SHP77 treated with DMSO at 0.1 percent for 48 hours (cell line): ENCODE measurements at regions not wholly inside any gene's neighbourhood (a gene's known extent, or its start where the extent isn't known, plus 50 kb on each side); places are given as distances from the start of the nearest gene placed in this dataset.
"Not testable (repeated sequence)": the region's sequence is repeated elsewhere in the genome, so short reads cannot be mapped to it uniquely, and the experiment has no call there.

ENCODE experiments used
- DNase-seq: peaks from one replicate; lab custom pipeline; 2025; lab: John Stamatoyannopoulos, UW

DNA sequence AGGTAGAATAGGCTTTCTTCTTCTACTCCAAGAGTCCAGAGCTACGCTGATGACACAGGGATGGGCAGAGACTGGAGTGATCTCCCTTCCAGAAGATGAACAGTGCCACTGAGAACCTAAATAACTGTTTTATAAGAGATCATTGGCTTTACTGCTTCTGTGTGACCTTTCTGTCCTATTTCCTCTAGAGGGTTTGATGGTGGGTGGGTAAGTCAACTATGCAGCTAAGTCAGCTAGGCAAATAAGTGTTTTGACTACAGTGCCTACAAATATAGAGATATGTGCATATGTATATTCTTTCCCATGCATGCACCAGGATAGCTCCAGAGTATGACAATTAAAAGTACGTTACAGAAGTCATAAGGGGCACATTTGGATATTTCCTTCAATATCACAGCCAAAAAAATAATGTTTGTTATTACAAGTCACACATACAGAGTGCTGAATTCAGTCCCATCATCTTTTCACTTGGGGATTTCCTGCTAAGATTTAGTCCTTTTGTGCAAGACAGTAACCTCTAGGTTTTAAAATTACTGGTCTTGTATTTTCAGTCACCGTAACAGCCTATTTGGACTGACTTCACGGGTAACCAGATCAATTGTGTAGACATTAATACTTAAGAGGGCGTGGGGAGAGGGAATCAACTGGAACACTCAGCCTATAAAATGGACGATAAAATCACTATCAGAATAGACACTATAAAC is 412.6 kb upstream of the SOX5 start:
- DNase-seq, result no peak

DNA sequence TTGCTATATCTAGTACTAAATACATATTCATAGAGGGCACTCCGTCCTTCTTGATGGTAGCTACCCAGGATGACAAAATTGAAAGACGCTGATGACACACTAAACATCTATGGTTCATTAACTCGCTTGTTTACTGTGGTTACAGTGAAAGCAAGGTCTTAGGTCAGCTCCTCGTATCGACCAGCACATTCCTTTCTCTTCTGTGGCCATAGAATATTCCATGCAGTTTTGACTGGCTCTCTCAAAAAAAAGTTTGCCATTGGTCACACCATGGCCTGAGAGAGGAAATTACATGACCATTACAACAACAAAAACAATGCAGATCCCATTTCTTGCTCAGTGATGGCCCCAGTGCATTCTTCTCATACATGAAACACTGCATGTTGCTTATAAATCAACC is 411.4 kb upstream of the SOX5 start:
- DNase-seq, result no peak

DNA sequence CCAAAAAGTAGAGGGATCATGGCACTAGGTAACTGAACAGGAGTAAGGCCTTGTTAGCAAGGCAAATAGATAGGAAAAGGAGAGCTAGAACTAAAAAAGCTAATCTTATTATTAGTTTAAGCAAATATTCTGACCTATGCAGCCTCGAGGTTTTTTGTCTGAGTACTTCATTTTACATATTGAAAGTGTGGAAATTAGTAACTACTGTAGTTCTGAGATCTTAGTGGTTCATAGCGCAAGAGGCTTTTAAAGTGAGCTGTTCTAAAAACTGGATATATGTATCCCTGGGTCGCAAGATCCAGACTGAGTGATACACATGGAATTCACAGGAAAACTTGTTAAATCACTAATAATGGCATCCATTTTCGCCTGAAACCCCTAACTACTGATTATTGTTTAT is 411.0 kb upstream of the SOX5 start:
- no peak for DNase-seq

DNA sequence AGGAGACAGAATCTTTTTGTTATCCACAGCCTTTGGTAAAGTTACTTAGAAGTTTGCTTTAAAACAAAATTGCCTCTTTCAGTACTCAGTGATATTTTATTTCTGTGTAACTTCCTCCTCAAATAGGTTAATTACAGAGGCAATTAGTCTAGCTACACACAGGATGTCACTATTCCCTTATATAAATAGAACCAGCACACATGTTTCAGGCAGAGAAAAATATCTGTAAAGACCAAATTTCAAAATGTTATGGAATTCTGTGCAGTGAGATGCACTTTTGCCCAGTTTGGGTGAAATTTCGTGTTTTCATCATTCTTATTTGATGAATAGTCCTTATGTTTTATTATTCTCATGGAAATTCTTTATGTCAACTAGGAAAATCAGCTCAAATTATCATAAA is 410.6 kb upstream of the SOX5 start:
- DNase-seq, result no peak

DNA sequence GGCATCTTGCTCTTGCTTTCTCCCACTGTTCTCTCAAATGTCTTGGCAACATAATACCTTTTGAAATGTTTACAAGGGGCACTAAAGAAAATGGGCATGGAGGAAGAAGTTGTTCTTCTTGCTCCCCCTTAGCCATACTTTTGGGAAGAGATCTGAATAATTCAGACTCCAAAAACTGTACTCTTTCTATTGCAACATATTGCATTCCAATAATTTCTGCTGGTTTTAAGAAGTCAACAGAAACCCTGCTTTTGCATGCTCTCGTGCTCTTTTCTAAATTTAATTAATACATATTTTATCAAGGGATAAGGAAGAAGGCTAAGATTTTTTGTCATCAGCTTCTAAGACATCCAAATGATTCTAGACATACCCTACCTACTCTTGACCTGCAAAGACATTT is 409.9 kb upstream of the SOX5 start:
- DNase-seq, result no peak

DNA sequence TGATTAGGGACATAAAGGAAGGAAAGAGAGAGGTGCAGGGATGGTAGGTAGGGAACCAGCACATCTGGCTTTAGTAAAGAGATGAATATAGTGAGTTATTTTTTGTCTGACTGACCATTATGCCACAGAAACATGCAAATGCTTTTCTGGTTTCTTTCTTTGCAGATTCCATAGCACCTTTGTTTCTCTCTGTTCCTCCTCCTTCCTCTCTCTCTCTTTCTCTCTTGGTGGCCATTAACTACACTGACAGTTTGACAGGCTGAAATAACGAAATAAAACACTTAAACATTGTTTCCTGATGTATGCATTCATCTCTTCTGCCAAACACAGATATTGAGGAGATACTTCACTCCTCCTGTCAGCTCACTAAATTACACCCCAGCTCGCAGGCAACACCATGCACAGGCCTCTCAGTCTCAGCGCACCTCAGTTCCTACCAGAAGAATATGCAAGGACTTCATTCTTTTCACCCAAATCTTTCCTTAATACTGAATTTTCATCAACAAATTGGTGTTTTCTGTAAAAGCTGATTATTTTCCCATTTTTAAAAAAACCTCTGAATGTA is 406.9 kb upstream of the SOX5 start:
- DNase-seq, result no peak

DNA sequence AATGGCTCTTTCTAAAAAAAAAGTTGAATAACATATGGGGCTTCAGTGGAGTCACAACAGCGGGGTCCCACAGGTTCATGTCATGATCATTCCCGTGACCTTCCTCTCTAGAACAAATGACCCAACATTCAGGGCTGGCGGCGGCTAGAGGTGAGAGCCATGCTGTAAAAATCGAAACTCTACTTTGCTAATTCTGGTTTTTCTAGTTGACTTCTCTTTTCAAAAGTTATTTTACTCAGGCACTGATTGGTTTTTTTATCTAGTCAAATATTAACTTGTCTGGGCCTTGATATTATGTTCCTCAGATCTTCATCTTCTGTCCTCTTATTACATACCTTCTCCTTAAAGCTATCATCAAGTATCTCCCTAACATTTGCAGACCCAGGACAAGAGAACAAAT is 402.9 kb upstream of the SOX5 start:
- no peak for DNase-seq

DNA sequence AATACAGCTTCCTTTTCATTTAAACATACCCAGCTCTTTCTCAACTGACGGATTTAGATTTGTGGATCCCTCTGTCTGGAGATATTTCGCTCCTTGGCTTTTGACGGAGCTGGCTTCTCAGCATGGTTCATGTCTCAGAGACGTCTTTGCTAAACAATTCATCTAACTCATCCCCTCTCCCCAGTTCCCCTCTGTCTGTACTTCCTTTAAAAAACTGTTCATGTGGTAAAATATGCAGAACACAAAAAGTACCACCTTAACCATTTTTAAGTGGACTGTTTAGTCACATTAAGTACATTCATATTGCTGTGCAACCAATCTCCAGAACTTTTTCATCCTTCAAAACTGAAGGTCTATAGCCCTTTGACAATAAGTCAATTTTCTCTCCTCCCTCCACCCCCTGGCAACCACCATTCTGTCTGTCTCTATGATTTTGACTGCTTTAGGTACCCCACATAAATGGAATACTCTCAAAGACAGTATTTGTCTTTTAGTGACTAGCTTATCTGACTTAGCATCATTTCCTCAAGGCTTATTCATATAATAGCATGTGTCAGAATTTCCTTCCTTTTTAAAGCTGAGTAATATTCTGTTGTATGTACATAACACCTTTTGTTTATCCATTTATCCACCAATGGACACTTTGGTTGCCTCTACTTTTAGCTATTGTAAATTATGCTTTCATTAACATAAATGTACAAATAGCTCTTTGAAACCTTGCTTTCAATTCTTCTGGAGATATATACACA is 399.8 kb upstream of the SOX5 start:
- no peak for DNase-seq

DNA sequence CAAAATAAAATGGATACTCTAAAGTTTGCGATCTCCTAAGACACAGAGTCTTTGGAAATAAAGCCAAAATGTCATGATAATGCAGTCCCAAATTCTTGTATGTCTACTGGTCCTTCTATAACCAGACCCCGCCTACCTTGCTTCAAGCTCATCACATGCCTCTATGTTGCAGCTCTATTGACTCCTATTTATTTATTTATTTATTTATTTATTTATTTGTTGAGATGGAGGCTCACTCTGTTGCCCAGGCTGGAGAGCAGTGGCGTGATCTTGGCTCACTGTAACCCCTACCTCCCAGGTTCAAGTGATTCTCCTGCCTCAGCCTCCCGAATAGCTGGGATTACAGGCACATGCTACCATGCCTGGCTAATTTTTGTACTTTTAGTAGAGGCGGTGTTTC is 398.7 kb upstream of the SOX5 start:
- DNase-seq, result not testable (repeated sequence)

DNA sequence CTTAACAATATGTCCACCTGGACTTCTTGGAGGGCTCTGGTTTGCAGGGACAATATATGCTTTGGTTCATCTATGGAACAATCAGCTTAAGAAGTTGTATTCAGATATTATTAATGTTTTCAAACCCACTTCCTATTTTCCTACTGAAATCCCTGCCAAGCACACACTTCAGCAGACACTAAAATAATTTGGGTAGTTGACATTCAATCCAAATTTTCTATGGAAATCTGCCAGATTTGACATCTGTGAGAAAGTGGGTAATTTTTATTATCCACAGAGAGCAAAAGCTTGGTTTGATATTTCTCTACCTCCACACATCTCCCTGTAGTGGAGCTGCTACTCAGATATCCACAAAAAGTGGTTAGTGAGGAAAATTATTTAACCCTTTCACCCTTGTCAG is 378.8 kb upstream of the SOX5 start:
- no peak for DNase-seq

DNA sequence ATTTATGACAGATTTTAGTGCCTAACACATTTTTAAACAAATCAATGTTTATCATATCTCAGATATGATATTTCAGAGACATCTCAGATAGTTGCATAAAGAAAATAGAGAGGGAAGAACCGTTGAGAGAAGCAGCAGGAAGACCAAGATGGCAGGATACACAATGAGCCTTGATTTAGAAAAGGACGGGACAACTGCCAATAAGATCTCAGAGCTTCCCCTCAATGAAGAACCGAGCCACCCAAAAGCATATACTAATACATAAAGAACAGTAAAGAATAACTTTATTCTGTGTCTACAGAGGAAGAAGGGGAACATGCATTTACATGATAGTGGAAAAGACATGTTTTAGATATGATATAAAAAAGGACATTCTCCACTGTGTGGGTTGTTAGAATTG is 375.9 kb upstream of the SOX5 start:
- DNase-seq, result no peak

DNA sequence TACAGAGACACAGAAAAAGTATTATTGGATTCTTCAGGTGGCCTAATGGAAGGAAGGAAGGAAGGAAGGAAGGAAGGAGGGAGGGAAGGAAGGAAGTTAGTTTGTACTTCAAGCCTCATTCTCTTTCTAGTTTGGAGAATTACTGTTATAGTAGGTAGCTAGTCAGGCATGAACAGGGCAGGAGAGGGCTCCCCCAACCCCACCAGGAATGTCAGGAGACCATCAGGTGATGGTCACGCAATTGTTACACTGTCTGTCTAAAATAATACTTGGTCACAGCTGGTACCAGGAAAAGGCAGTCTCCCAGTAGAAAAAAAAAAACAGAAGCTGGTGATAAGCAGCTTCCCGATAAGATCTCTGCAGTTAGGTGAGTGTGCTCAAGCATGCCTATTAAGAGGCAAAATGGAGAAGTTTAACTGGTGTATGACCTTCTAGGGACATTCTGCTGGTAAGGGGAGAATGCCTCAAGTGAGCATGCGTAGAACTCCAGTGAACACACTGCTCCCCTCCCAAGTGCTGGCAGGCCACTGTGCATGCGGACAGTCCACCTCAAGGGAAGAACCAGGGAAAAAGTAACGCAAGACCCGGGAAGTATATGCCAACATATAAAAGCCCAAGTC is 358.4 kb upstream of the SOX5 start:
- DNase-seq, result no peak

DNA sequence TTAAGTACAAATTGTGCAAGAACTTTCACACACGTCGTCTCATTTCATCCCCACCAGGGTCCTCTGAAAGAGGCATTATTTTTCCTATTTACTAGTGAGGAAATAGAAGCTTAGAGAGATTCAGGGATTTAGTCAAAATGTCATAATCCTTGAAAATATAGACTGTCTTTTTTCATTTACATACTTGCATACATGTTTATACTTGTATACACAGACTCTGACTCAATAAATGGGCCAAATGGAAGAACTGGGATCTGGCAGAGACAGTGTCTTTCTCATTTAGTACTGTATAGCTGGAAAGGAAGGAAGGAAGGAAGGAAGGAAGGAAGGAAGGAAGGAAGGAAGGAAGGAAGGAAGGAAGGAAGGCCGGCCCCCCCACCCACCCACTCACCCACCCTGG is 357.7 kb upstream of the SOX5 start:
- DNase-seq, result no peak

DNA sequence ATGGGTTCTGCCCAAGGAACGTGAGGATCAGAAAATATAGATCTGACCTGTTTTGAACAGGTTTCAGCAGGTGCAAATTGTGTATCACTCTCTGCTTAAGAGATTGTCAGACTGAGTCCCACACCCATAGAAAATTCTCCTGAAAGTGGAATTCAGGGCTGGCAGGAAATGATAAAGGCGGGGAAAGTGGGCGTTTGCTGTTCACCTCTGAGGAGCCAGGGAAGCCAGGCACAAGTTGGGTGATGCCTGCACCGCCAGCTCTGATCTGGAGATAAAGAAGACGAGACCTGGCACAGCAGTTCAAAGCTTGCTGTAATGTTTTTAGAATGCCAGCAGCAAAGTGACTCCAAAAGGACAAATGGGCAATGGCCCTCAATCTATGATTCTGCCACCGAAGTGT is 356.5 kb upstream of the SOX5 start:
- no peak for DNase-seq

DNA sequence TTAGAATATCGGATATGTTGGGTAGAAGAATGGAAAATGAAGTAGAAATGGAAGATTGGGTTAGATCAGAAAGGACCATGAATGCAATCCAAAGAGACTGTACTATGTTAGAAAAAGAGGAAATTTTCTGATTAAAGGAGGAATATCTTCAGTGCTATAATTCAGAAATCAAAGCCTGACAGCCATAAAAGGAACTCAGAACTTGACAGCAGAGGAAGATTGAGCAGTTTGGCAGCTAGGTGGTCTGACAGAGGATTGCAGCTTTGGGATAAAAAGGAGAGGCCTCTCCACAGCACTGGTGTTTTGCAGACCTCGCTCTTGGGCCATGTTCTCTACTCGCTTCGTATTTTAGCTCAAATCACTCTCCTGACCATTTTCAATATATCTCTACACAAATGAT is 354.8 kb upstream of the SOX5 start:
- no peak for DNase-seq

DNA sequence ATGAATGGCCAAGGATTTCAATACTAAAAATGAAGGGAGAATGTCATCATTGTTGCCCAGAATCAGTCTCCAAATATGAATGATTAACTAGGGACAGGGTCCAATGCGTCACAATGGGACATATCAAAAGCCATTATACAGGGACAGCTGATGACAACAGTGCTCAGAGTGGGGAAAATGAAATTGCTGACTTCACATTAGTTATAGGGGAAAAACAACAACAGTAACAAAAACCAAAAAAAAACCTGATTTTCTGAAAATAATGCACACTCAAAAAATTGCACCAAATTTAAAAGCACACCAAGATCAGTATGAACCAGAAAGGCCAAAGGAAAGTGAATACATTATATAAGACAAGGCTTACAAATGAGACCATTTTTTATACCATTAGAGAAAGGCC is 353.2 kb upstream of the SOX5 start:
- no peak for DNase-seq

DNA sequence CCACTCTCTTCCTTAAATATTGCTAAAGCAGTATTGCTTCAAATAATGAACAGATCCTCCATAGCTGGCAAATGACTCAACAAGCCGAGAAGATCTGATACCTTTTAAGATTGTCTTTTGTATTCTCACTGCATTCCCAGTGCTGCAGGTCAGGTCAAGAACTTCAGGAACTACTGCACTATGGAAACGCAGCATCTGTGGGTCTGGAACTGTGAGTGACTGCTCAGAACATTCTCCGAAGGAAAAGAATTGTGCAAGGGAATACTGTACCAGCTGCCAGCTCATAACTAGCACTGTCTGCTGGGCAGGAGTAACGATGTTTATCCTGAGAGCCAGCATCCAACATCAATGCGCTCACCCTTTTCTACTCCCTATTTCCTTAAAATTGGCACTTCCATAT is 348.0 kb upstream of the SOX5 start:
- no peak for DNase-seq

DNA sequence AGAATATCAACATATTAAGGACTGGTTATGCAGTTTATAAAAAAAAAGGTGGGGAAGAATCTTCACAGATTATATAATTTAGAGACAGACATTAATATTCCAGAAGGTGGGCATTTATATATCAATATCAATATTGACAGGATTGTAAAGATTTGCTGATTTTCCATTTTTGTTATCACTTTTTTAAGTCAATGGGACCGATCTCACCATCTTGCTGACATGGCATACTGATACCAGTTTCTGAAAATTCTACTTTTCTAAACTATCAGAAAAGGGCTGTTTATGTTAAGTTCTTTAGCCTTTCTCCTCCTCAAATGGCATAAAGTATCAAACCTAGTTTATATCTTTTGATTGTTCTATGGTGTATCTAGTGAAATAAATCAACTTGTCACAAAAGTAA is 344.1 kb upstream of the SOX5 start:
- DNase-seq, result no peak

DNA sequence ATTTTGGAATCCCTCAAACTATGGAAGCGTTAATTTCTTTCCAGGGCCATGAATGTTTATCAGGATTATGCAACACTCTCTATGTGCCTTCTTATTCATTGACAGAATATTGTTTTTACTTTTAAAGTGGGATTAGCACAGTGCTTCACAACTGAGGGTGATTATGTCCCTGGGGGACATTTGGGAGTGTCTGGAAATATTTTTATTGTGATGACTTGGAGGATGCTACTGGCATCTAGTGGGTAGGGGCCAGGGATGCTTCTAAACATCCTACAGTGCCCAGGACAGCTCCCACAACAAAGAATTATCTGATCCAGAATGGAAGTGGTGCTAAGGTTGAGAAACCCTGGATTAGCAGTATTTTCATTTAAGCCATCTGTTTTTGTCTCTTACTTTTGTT is 338.5 kb upstream of the SOX5 start:
- DNase-seq, result no peak

DNA sequence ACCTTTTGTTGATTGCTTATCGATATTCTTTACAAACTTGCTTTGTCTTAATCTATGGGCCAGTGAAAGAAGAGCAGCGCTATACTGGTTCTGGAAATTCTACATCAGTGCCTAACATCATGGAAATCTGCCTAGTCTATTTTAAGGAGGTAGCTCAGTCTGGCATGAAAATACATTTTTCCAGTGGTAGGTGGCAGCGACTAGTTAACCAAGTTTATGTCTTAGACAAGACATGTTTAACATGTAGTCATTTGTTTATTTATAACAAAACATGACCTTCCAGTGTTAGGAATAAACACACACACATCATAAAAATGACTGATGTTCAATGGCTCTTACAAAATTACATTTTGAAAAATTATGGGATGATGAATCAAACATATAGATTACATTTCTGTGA is 336.0 kb upstream of the SOX5 start:
- DNase-seq, result no peak

DNA sequence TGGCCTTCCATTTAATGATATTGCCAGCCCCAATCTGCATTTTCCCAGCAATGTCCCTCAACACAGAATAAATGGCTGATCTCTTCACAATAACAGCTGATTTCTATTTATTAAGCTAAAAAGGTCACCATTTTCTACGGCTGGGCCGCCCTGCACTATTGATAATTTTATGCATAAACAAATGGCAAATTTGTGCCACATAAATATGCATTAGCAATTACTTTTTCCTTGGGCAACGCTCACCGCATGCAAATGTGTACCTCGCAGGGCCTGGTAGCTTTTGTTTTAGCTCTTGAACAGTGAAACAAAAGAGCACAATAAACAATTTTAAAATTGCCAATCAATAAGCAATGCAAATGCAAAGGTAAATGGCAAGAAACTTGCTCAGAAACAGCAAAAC is 331.9 kb upstream of the SOX5 start:
- no peak for DNase-seq

DNA sequence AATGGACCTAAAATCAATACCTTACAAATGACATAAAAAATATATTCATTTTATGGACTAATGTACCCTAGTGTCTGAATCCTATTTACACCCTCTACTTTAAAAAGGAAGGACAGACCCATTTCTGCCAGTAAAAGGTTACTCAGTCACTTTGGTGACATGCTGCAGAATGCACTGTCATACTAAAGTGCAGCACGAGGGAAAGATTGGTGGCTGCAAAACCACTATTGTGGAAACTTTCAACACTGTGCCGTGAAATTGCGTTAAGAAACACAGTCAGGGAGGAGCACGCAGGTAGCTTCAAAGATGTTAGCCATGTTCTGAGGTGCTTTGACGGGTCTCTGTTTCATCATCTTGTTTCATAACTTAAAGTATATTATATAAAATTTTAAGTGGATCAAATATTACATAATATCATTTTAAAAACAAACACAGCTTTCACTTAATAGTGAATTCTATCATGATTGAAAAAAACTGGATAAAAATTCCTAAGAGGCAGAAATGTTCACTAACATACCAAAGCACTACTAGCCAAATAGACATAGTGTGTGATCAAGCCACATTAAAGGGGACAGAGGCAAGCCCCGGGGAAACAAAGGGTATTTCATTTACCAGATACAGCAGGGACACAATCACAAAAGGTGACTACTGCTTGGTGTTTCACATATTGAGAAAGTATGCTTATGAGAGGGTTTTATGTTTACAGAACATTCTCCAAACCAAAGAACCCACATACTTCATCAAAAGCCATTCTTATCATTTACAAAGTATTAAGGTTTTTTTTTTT is 330.8 kb upstream of the SOX5 start:
- no peak for DNase-seq
